GM19023 (cell line): ENCODE measurements at regions not wholly inside any gene's neighbourhood (a gene's known extent, or its start where the extent isn't known, plus 50 kb on each side); places are given as distances from the start of the nearest gene placed in this dataset.
"Not testable (repeated sequence)": the region's sequence is repeated elsewhere in the genome, so short reads cannot be mapped to it uniquely, and the experiment has no call there.

ENCODE experiments used
- ATAC-seq: cut with Tn5 transposase; IDR thresholded peaks from one replicate; pipeline ENCODE4 v1.9.1; 2021; ENCODE audit warnings: mild to moderate bottlenecking, moderate library complexity; ENCODE audit not compliant: unreplicated experiment

- no peak for ATAC-seq
Measured at GRCh38 chr21:35548904-35549615, 500.0 kb upstream of the RUNX1 start.

- ATAC-seq: no peak
Measured at GRCh38 chr21:35547946-35548774, 499.1 kb upstream of the RUNX1 start.

- ATAC-seq: no peak
Measured at GRCh38 chr21:35543746-35544145, 494.6 kb upstream of the RUNX1 start.

GRCh38 chr21:35540950-35541638, 492.0 kb upstream of the RUNX1 start:
- no peak for ATAC-seq

GRCh38 chr21:35538386-35538785, 489.3 kb upstream of the RUNX1 start:
- ATAC-seq: no peak

GRCh38 chr21:35537604-35538003, 488.5 kb upstream of the RUNX1 start:
- ATAC-seq: no peak

- ATAC-seq: no peak
Measured at GRCh38 chr21:35533893-35534292, 484.8 kb upstream of the RUNX1 start.

- no peak for ATAC-seq
Measured at GRCh38 chr21:35530766-35531165, 481.7 kb upstream of the RUNX1 start.

- ATAC-seq: peak; percentile 51
Measured at GRCh38 chr21:35529171-35529863, 480.2 kb upstream of the RUNX1 start.

- ATAC-seq: peak; percentile 55
Measured at GRCh38 chr21:35528116-35529042, 479.3 kb upstream of the RUNX1 start.

GRCh38 chr21:35527358-35527757, 478.3 kb upstream of the RUNX1 start:
- no peak for ATAC-seq

- ATAC-seq: no peak
Measured at GRCh38 chr21:35525443-35525842, 476.3 kb upstream of the RUNX1 start.

- no peak for ATAC-seq
Measured at GRCh38 chr21:35521852-35522505, 472.9 kb upstream of the RUNX1 start.

GRCh38 chr21:35521293-35521692, 472.2 kb upstream of the RUNX1 start:
- ATAC-seq: no peak

- ATAC-seq: no peak
Measured at GRCh38 chr21:35520856-35521255, 471.8 kb upstream of the RUNX1 start.

- no peak for ATAC-seq
Measured at GRCh38 chr21:35520302-35520701, 471.2 kb upstream of the RUNX1 start.

- no peak for ATAC-seq
Measured at GRCh38 chr21:35517865-35518264, 468.8 kb upstream of the RUNX1 start.

- not testable (repeated sequence) for ATAC-seq
Measured at GRCh38 chr21:35516292-35516691, 467.2 kb upstream of the RUNX1 start.

GRCh38 chr21:35512346-35512745, 463.2 kb upstream of the RUNX1 start:
- no peak for ATAC-seq
